CD4-positive, alpha-beta memory T cell (primary cell): ENCODE measurements at regions not wholly inside any gene's neighbourhood (a gene's known extent, or its start where the extent isn't known, plus 50 kb on each side); places are given as distances from the start of the nearest gene placed in this dataset.

Source experiments
- CTCF ChIA-PET: fragments of 350-600 bp; sonication (Branson Sonifier 250); formaldehyde crosslinking; loops from one replicate; lab custom pipeline; 2021; ENCODE audit warnings: inconsistent platforms; ENCODE audit not compliant: partially characterized antibody; lab: Charles Lee
- POLR2A ChIA-PET: fragments of 350-600 bp; sonication (Branson Sonifier 250); formaldehyde crosslinking; loops from one replicate; lab custom pipeline; 2021; ENCODE audit not compliant: partially characterized antibody; lab: Charles Lee
- DNase-seq, 5 donors: peaks; one replicate each; pipeline versions ENCODE4 v3.0.0 to v3.0.0-alpha.2; 2020 to 2022; ENCODE audit warnings: mixed read lengths in 1 of 5
- H3K27ac ChIP-seq: one replicate; pipeline ENCODE4 v1.7.0; 2013; ENCODE audit warnings: low read depth, low read length
- H3K27me3 ChIP-seq: 2 replicates; pipeline ENCODE4 v1.7.0; 2013; ENCODE audit warnings: mild to moderate bottlenecking, low read length, moderate library complexity; ENCODE audit not compliant: insufficient read depth
- H3K36me3 ChIP-seq: 2 replicates; pipeline ENCODE4 v1.7.0; 2013; ENCODE audit warnings: mild to moderate bottlenecking, low read length, moderate library complexity; ENCODE audit not compliant: insufficient read depth
- H3K4me1 ChIP-seq: 2 replicates; pipeline ENCODE4 v1.7.0; 2013; ENCODE audit warnings: mild to moderate bottlenecking, low read length, moderate library complexity; ENCODE audit not compliant: insufficient read depth
- H3K4me3 ChIP-seq, 2 donors: one replicate each; pipeline ENCODE4 v1.7.0; 2013; ENCODE audit warnings: low read length in 2 of 2, mild to moderate bottlenecking in 1 of 2
- H3K9me3 ChIP-seq, 2 donors: one replicate each; pipeline ENCODE4 v1.7.0; 2013; ENCODE audit warnings: low read length in 2 of 2, control low read depth in 1 of 2; ENCODE audit not compliant: control insufficient read depth in 1 of 2
- H3K27ac Mint-ChIP-seq, 7 donors: one replicate each; pipeline ENCODE4 v1.8.0; 2020 to 2021; ENCODE audit warnings: mixed read lengths in 7 of 7, mild to moderate bottlenecking in 6 of 7, inconsistent platforms in 3 of 7, moderate library complexity in 3 of 7
- H3K27me3 Mint-ChIP-seq, 2 donors: one replicate each; pipeline ENCODE4 v1.8.0; 2020 to 2021; ENCODE audit warnings: mixed read lengths in 2 of 2
- H3K36me3 Mint-ChIP-seq, 2 donors: one replicate each; pipeline ENCODE4 v1.8.0; 2020 to 2021; ENCODE audit warnings: mixed read lengths in 2 of 2, inconsistent platforms in 1 of 2, mild to moderate bottlenecking in 1 of 2
- H3K4me1 Mint-ChIP-seq, 4 donors: one replicate each; pipeline ENCODE4 v1.8.0; 2020 to 2021; ENCODE audit warnings: mixed read lengths in 4 of 4, mild to moderate bottlenecking in 1 of 4
- H3K4me3 Mint-ChIP-seq, 8 donors: one replicate each; pipeline ENCODE4 v1.8.0; 2020 to 2021; ENCODE audit warnings: mixed read lengths in 8 of 8, mild to moderate bottlenecking in 7 of 8, moderate library complexity in 6 of 8, inconsistent platforms in 3 of 8
- H3K9me3 Mint-ChIP-seq, 8 donors: one replicate each; pipeline ENCODE4 v1.8.0; 2020 to 2021; ENCODE audit warnings: mixed read lengths in 8 of 8, mild to moderate bottlenecking in 5 of 8, inconsistent platforms in 3 of 8, moderate library complexity in 1 of 8
- intact Hi-C: fragments of 100-400 bp; cut with micrococcal nuclease; formaldehyde crosslinking; loops from one replicate; pipeline ENCODE4 v1.15.1; 2023

GRCh38 chr2:53181759-53182158 is 585.8 kb upstream of the CHAC2 start:
- H3K27me3 ChIP-seq = no peaks in the 10 kb centered on the region
- H3K9me3 ChIP-seq = no peaks in the 10 kb centered on the region
- ChIA-PET CTCF (no interaction called here), POLR2A (no interaction called here)
- no peaks in the 10 kb centered on the region for H3K27me3 Mint-ChIP-seq
- H3K4me3 ChIP-seq = no peak overlapping the region
- peak in 4 of 5 donors; percentile 6 to 29 (median 18) for DNase-seq
- H3K27ac Mint-ChIP-seq = peak overlapping the region in 6 of 7 donors; percentile 5 to 65 (median 50)
- H3K4me1 ChIP-seq = peaks cover 6% of the 10 kb centered on the region
- H3K4me3 Mint-ChIP-seq = peak overlapping the region in 4 of 8 donors; percentile 15 to 48 (median 40)
- H3K36me3 ChIP-seq = no peaks in the 10 kb centered on the region
- intact Hi-C loops = no loop called here
- H3K4me1 Mint-ChIP-seq = peaks cover 0 to 19% (median 9%) of the 10 kb centered on the region in 4 donors
- no peaks in the 10 kb centered on the region for H3K36me3 Mint-ChIP-seq
- no peaks in the 10 kb centered on the region for H3K9me3 Mint-ChIP-seq
- no peak overlapping the region for H3K27ac ChIP-seq

- Histone ChIP-seq H3K27me3 (no peaks in the 10 kb centered on the region), H3K4me1 (peaks cover under 1% of the 10 kb centered on the region), H3K9me3 (no peaks in the 10 kb centered on the region), H3K27ac (no peak overlapping the region), H3K4me3 (no peak overlapping the region), H3K36me3 (no peaks in the 10 kb centered on the region)
- no peak for DNase-seq
- Mint-ChIP-seq H3K36me3 (no peaks in the 10 kb centered on the region), H3K4me3 (no peak overlapping the region), H3K27ac (no peak overlapping the region), H3K4me1 (peaks cover 0 to 10% (median 7%) of the 10 kb centered on the region in 4 donors), H3K27me3 (no peaks in the 10 kb centered on the region), H3K9me3 (peaks cover 0 to 2% (median 0%) of the 10 kb centered on the region in 8 donors)
- intact Hi-C loops = no loop called here
- CTCF ChIA-PET = interaction anchor here (0.7 kb wide), 1 partner anchor 76 kb away, joined by 3 read pairs; no protein-coding TSS in a partner anchor
- POLR2A ChIA-PET = no interaction called here
Observed at GRCh38 chr2:53177327-53177726, 590.3 kb upstream of the CHAC2 start.

GRCh38 chr2:53174539-53174938 is 593.1 kb upstream of the CHAC2 start:
- Mint-ChIP-seq H3K27me3 (no peaks in the 10 kb centered on the region), H3K36me3 (no peaks in the 10 kb centered on the region), H3K27ac (no peak overlapping the region), H3K9me3 (peaks cover 0 to 2% (median 0%) of the 10 kb centered on the region in 8 donors), H3K4me1 (no peaks in the 10 kb centered on the region), H3K4me3 (no peak overlapping the region)
- Histone ChIP-seq H3K9me3 (no peaks in the 10 kb centered on the region), H3K36me3 (no peaks in the 10 kb centered on the region), H3K4me3 (no peak overlapping the region), H3K27me3 (no peaks in the 10 kb centered on the region), H3K27ac (no peak overlapping the region), H3K4me1 (no peaks in the 10 kb centered on the region)
- no peak for DNase-seq
- ChIA-PET CTCF (no interaction called here), POLR2A (no interaction called here)
- intact Hi-C loops = no loop called here

- Mint-ChIP-seq H3K36me3 (no peaks in the 10 kb centered on the region), H3K4me3 (no peak overlapping the region), H3K27ac (no peak overlapping the region), H3K4me1 (no peaks in the 10 kb centered on the region), H3K9me3 (peaks cover 0 to 2% (median 0%) of the 10 kb centered on the region in 8 donors), H3K27me3 (no peaks in the 10 kb centered on the region)
- intact Hi-C loops = no loop called here
- ChIA-PET POLR2A (no interaction called here), CTCF (no interaction called here)
- no peaks in the 10 kb centered on the region for H3K4me1 ChIP-seq
- no peaks in the 10 kb centered on the region for H3K27me3 ChIP-seq
- no peaks in the 10 kb centered on the region for H3K9me3 ChIP-seq
- H3K27ac ChIP-seq = no peak overlapping the region
- no peak for DNase-seq
- H3K36me3 ChIP-seq = no peaks in the 10 kb centered on the region
- H3K4me3 ChIP-seq = no peak overlapping the region
Observed at GRCh38 chr2:53173698-53174455, 593.7 kb upstream of the CHAC2 start.

GRCh38 chr2:53173091-53173490 is 594.5 kb upstream of the CHAC2 start:
- POLR2A ChIA-PET = no interaction called here
- intact Hi-C loops = no loop called here
- Mint-ChIP-seq H3K27me3 (no peaks in the 10 kb centered on the region), H3K36me3 (no peaks in the 10 kb centered on the region), H3K4me3 (no peak overlapping the region), H3K27ac (no peak overlapping the region), H3K9me3 (peaks cover 0 to 2% (median 0%) of the 10 kb centered on the region in 8 donors), H3K4me1 (no peaks in the 10 kb centered on the region)
- no peak overlapping the region for H3K27ac ChIP-seq
- CTCF ChIA-PET = no interaction called here
- H3K27me3 ChIP-seq = no peaks in the 10 kb centered on the region
- H3K4me3 ChIP-seq = no peak overlapping the region
- DNase-seq = no peak
- no peaks in the 10 kb centered on the region for H3K9me3 ChIP-seq
- H3K4me1 ChIP-seq = no peaks in the 10 kb centered on the region
- H3K36me3 ChIP-seq = no peaks in the 10 kb centered on the region

- H3K4me3 Mint-ChIP-seq = no peak overlapping the region
- no peaks in the 10 kb centered on the region for H3K27me3 Mint-ChIP-seq
- Histone ChIP-seq H3K27ac (no peak overlapping the region), H3K36me3 (no peaks in the 10 kb centered on the region), H3K9me3 (no peaks in the 10 kb centered on the region), H3K4me3 (no peak overlapping the region), H3K4me1 (no peaks in the 10 kb centered on the region), H3K27me3 (no peaks in the 10 kb centered on the region)
- no peak for DNase-seq
- H3K4me1 Mint-ChIP-seq = no peaks in the 10 kb centered on the region
- CTCF ChIA-PET = no interaction called here
- intact Hi-C loops = no loop called here
- peaks cover 0 to 8% (median 0%) of the 10 kb centered on the region in 8 donors for H3K9me3 Mint-ChIP-seq
- no peaks in the 10 kb centered on the region for H3K36me3 Mint-ChIP-seq
- no peak overlapping the region for H3K27ac Mint-ChIP-seq
- POLR2A ChIA-PET = no interaction called here
Observed at GRCh38 chr2:53170466-53170865, 597.1 kb upstream of the CHAC2 start.

- no peaks in the 10 kb centered on the region for H3K36me3 ChIP-seq
- H3K36me3 Mint-ChIP-seq = no peaks in the 10 kb centered on the region
- H3K9me3 ChIP-seq = no peaks in the 10 kb centered on the region
- no peaks in the 10 kb centered on the region for H3K27me3 Mint-ChIP-seq
- no peaks in the 10 kb centered on the region for H3K27me3 ChIP-seq
- H3K27ac ChIP-seq = no peak overlapping the region
- intact Hi-C loops = no loop called here
- H3K27ac Mint-ChIP-seq = no peak overlapping the region
- no peaks in the 10 kb centered on the region for H3K4me1 ChIP-seq
- H3K9me3 Mint-ChIP-seq = peaks cover 0 to 13% (median 5%) of the 10 kb centered on the region in 8 donors
- no peak overlapping the region for H3K4me3 Mint-ChIP-seq
- H3K4me3 ChIP-seq = no peak overlapping the region
- no peaks in the 10 kb centered on the region for H3K4me1 Mint-ChIP-seq
- CTCF ChIA-PET = no interaction called here
- no peak for DNase-seq
- POLR2A ChIA-PET = no interaction called here
Observed at GRCh38 chr2:53167227-53167626, 600.4 kb upstream of the CHAC2 start.
